HG03521 (cell line): ENCODE measurements at regions not wholly inside any gene's neighbourhood (a gene's known extent, or its start where the extent isn't known, plus 50 kb on each side); places are given as distances from the start of the nearest gene placed in this dataset.

Experiments
- ATAC-seq: cut with Tn5 transposase; IDR thresholded peaks from one replicate; pipeline ENCODE4 v1.9.1; 2021; ENCODE audit warnings: mild to moderate bottlenecking, moderate library complexity; ENCODE audit not compliant: unreplicated experiment

- ATAC-seq = no peak
Observed at GRCh38 chr18:38944446-38945024, 1378.9 kb upstream of the CELF4 start.

DNA sequence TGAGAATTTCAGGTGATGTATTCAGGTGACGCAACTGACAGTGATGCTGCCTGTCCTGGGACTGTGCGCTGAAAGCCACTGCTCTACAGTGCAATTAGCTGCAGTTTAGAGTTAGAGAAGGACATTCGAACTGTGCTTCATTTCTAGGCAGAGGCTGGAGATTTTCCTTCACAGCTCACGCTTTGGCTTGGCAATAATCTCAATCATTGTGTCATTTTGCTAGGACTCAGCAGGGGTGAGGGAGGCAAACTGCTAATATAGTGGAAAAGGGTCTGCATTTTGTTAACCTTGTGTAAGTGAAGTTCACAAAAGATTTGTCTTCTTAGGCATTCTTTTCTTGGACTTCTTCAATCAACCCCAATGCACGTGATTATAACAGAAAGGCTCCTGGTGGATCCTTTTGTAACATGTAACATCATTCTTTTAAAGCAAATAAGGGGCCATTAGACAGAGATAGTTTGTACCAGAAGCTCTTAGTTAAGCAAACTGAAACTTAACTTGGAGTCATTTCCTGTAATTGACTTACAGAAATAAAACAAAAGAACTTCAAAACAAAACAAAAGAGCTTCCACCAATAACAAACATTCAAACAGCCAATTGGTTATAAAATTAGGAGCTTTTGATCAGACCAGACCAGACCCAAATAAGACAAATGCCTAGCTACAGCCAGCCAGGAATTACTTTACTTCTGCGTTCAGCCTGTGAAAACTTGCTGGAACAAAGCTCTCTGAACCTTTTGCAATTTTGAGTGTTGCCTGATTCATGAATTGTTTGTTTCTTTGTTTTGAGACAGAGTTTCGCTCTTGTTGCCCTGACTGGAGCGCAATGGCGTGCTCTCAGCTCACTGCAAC, 1376.3 kb upstream of the CELF4 start:
- ATAC-seq = no peak

DNA sequence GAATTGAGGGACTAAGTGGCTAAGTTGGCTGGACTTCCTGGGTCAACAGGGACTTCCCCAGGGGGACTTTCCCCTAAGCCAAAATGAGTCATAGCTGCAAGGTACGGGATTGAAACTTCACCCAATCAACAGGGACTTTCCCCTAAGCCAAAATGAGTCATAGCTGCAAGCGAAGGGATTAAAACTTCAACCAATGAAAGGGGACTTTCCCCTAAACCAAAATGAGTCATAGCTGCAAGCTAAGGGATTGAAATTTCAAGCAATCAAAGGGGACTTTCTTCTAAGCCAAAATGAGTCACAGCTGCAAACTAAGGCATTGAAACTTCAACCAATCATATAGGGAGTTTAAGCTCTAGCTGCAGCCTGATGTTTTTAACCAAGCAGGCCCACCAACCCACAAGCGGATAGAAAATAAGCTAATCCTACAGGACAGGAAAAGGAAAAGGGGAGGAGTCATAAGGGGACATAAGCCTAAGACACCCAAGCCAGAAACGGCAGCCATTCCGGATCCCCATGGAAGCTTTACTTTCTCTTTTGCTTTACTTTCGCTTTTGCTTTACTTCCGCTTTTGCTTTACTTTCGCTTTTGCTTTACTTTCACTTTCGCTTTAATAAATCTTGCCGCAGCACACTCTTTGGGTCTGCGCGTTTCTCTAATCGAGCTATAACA, 1375.4 kb upstream of the CELF4 start:
- peak; percentile 83 for ATAC-seq

DNA sequence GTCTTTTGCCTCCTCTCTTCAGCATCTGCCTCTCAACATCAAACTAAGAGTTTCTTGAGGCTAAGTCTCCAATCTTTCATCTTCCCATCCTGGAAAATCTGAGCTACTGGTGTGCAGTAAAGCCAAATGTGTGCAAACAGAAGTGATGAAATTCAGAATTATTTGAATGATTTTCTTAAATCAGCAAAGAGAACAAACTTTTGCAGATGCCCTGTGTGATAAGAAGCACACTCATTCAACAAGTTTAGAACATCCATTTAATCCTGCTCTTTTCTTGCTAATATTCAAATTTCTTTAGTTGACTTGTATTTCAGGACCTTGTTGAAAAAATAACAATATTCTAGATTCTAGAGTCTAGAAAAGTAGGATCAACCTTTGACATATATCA, 1374.9 kb upstream of the CELF4 start:
- ATAC-seq = no peak

DNA sequence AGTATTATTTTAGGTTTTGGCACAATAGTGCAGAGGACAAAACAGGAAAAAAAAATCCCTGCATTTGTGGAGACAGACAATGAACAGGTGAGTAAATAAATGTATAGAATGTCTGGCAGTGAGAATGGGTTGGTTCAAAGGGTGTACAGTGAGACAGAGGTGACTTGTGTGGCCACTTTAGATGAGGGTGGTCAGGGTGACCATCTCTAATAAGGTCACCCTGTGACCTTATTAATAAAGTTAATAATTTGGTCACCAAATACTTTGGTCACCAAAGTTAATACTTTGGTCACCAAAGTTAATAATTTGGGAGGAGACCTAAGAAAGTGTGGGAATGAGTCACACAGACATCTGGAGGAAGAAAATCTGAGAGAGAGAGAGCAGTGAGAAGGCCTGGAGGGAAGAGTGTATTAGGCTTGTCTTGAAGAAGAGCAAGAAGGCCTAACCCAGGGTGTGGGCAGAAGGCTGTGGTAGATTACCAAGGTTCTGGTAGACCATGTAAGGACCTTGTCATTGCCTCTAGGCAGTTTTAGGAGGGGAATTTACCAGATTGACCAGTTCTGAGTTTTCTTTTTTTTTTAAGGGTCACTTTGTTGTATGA, 1368.4 kb upstream of the CELF4 start:
- peak; percentile 60 for ATAC-seq

DNA sequence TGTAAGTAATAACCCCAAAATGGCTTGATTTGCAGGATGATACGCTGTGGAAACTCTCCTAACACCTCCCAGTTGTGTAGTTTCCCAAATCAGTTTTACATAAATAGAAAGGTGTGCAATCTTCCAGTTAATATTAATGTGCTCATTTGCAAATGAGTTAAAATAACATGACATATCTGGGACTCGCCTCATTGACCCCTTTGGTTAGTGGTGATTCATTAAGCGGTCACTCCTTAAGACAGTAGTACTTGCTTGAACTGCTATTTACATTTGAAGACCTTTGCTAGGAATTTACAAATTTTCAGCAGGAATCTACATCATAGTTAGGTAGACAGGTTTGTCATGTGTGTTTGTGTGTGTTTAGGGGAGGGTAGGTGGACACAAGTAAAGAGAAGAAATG, 1367.7 kb upstream of the CELF4 start:
- ATAC-seq = no peak

DNA sequence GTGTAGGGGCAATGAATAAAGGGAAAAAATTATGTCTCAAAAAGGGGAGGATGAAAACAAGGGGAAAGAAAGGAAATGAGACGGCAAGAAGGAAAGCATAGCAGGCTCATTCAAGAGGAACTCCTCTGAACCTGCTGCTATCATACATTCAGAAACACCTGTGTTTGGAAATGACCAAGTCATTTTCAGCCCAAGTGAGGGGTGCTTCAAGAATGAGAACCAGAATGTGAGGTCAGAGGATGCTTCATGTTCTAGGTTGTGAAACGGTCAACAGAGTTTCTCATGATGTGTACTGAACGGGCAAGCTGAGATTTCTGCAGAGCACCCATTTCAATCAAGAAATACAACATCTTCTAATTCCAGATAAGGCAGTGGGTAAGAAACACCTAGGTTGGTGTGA, 1367.2 kb upstream of the CELF4 start:
- ATAC-seq = no peak

DNA sequence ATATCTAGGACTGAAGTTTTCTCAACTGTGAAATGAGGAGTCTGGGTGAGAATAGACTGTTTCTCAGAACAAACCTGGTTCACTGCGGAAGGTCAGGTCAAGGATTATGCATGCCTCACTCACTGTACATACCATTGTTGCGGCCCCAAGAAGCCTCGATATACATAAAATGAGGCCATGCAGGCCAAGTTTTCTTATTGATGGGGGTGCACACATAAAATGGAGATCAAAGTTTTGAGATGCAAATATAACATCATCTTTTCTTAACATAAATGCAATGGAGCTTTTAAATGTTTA, 1366.1 kb upstream of the CELF4 start:
- no peak for ATAC-seq

DNA sequence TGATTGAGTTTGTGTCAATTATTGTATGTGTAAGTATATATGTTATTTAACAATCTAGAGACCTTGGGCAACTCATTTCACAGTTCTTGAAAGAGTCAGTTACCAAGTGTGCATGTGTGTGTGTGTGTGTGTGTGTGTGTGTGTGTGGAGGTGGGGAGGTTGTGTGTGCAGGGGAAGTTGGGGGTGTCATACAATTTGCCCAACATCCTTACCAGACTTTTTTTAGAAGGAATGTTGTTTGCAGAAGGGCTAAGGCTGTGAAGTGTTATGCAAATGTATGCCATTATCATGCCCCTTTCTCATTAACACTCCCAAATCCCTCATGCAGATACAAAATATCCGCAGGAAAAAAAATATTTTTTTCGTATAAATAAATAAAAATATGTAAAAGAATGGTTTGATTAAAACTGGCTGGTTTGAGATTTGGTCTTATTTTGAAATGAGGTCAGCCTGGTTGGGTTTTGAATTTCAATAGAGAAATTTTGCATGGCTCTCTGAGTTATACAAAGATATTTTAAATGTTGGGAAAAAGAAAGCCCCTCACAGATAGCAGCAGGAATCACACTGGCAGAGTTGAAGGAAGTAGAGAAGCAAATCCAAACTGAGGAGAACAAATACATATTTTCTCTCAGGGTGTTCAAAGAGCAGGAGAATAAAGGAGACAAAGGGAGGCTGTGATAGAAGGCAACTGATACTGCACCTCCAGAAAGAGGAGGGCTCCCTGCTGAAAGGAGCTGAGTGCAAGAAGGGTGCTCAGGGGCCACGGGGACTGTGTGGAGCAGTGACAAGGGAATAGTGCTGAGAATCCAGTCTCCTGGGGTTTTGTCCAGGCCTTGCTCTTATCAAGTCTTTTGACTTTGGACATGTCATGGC, 1365.5 kb upstream of the CELF4 start:
- no peak for ATAC-seq

- ATAC-seq = no peak
Observed at GRCh38 chr18:38923540-38923939, 1357.9 kb upstream of the CELF4 start.

DNA sequence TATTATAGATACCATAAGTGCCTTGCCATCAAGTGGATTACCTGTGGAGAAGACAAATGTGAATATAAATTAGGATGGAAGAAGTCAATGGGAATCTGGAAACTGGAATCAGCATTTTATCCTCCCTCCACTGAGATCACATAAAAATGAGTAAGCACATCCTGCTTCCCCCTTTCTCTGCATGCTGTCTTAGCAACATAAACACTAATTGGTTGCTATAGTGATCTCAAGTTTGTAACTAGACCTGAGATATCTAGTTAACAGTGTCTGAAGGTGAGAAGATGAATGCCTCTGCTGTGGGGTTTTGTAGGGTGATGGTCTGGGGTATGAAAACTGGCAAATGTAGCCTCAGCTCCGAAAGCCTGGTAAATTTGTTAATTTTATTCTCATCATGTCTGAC, 1357.5 kb upstream of the CELF4 start:
- no peak for ATAC-seq

GRCh38 chr18:38909972-38910371, 1344.4 kb upstream of the CELF4 start:
- ATAC-seq = no peak

DNA sequence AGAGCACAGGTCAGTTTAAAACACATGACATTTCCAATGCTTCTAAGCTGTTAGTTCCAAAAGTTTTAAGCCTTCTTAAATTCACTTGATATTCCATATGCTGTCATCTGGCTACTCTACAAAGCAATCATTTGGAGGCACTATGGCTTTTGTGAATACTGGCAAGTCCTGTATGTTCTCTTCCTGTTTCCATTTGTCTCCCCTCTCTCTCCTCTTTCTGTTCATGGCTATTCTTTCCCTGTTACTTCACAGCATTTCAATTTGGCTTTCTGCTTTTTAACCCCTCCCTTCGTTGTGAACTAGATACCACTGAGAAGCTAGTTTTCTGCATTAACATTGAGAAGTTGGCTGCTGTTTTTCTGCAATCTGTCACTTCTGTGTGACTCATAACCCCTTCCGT, 1337.2 kb upstream of the CELF4 start:
- no peak for ATAC-seq

DNA sequence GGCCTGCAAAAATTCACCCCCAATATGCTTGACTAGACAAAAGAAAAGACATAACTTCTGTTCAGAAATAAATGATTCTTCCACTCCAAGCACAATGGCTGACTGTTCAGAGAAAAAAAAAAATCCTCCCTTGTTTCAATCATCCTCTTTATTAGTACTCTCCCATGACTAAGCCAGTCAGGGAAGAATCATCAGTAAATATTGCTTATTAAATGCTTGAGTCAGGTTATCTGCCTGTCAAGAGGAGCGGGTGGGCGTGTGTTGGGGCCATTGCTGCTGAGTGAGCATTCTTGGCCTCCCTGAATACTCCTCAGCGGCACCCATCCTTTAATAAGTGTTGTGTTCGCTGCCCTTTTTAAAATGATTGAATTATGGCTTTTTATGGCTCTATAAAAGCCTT, 1334.8 kb upstream of the CELF4 start:
- ATAC-seq = no peak

DNA sequence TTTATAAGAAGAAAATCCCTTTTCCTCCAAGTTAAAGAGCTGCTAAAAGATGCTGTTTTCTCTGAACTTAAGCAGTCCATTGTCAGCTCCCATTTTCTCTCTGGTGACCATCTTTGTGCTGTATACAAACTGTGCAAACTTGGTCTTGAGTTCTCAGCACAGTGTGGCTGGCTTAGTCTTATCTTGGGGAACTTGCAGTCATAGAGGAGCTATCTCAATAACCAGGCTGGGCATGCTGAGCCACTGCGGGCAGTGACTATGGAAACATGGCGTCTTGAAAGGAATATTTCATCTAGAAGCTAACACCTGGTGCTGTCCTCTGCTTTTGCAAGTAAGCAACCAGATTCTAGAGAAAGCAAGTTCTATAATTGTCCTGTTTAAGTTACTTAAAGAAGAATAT, 1334.4 kb upstream of the CELF4 start:
- no peak for ATAC-seq

DNA sequence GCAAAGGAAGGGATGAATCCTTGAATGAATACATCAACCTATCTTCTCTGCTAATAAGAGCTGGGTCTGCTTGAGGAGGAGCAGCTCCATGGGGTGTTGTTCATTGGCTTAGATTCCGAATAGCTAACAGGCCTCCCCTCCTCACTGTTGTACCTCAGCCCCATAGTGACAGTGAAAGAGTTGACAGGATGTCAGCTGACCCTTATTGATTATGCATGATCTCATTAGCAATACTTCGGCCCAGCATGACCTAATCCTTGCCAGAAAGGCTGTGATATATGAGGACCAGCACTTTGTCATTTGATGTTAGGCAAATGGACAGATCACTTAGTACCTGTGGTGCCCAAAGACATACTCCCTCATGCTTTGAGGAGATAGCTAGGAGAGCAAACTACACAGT, 1333.7 kb upstream of the CELF4 start:
- no peak for ATAC-seq

- ATAC-seq = no peak
Observed at GRCh38 chr18:38898167-38898566, 1332.6 kb upstream of the CELF4 start.

DNA sequence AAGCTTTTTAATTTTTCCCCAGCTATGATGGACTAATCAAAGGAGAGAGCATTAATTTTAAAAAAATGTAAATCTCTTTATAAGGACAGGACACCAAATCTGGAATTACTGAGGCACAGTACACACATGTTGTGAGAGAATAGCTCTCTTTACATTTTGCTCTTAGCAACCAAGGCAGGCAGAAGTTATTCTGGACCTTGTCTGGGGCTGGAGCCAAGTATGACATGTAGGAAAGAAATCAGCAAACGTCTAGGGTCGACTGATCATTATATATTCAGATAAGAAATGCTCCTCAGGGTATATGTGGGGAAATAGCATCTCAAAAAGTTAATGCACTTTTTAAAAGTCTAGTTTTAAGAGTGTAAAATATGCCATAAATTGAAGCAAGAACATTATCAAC, 1330.0 kb upstream of the CELF4 start:
- ATAC-seq = no peak

DNA sequence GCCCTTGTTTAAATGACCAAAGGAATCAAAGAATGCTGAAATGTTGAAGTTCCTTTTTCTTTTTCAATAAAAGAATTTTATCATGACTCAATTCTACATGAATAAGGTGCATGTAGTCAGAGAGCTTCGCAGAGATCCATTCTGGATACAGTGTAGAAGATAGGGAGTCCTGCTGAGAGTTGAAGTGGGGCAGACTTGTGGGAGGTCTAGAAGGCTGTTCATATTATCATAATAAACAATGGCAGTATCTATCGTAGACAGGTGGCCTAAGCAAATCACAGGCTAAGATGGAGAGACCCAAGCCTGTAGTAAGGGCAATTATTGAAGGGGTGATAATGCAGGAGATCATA, 1322.0 kb upstream of the CELF4 start:
- ATAC-seq = no peak

- ATAC-seq = no peak
Observed at GRCh38 chr18:38886861-38887670, 1321.5 kb upstream of the CELF4 start.
